ENCODE measurements at regions not wholly inside any gene's neighbourhood (a gene's known extent, or its start where the extent isn't known, plus 50 kb on each side); places are given as distances from the start of the nearest gene placed in this dataset.

- no peak overlapping the region for H3K4me3 ChIP-seq
- no peaks in the 10 kb centered on the region for H3K9me3 ChIP-seq
- no peak for TF ChIP-seq POLR2A (IDR thresholded peaks at IDR 0.05)
- TF ChIP-seq CTCF (IDR thresholded peaks at IDR 0.05): no peak
- H3K36me3 ChIP-seq: no peaks in the 10 kb centered on the region
- no peak overlapping the region for H3K27ac ChIP-seq
- no peaks in the 10 kb centered on the region for H3K27me3 ChIP-seq
- no peaks in the 10 kb centered on the region for H3K4me1 ChIP-seq
- ATAC-seq (no peak), DNase-seq (no peak)
- intact Hi-C loops (cut with DNase I): no loop called here
- 37% methylated on average over 4 of the region's 4 CpGs for WGBS (ENCODE audit: insufficient coverage, low coverage, low lambda C conversion rate, missing lambda C conversion rate)
These were observed 192.6 kb upstream of the PROK2 start for GRCh38 chr3:71977525-71977924.

GRCh38 chr3:71975573-71975972 lies 190.6 kb upstream of the PROK2 start:
- WGBS (ENCODE audit: insufficient coverage, low coverage, low lambda C conversion rate, missing lambda C conversion rate): 86% methylated on average over 2 of the region's 2 CpGs
- DNase-seq (no peak), ATAC-seq (no peak)
- no peak for TF ChIP-seq CTCF (IDR thresholded peaks at IDR 0.05)
- TF ChIP-seq POLR2A (IDR thresholded peaks at IDR 0.05): no peak
- Histone ChIP-seq H3K4me3 (no peak overlapping the region), H3K27ac (no peak overlapping the region), H3K4me1 (no peaks in the 10 kb centered on the region), H3K36me3 (no peaks in the 10 kb centered on the region), H3K9me3 (no peaks in the 10 kb centered on the region), H3K27me3 (no peaks in the 10 kb centered on the region)
- intact Hi-C loops (cut with DNase I): no loop called here

GRCh38 chr3:71974786-71975185 lies 189.8 kb upstream of the PROK2 start:
- Histone ChIP-seq H3K27ac (no peak overlapping the region), H3K27me3 (no peaks in the 10 kb centered on the region), H3K36me3 (no peaks in the 10 kb centered on the region), H3K4me3 (no peak overlapping the region), H3K4me1 (no peaks in the 10 kb centered on the region), H3K9me3 (no peaks in the 10 kb centered on the region)
- no peak for ATAC-seq
- WGBS (ENCODE audit: insufficient coverage, low coverage, low lambda C conversion rate, missing lambda C conversion rate): 71% methylated on average over 3 of the region's 3 CpGs
- intact Hi-C loops (cut with DNase I): no loop called here
- no peak for TF ChIP-seq POLR2A (IDR thresholded peaks at IDR 0.05)
- no peak for TF ChIP-seq CTCF (IDR thresholded peaks at IDR 0.05)
- no peak for DNase-seq

- no peak overlapping the region for H3K4me3 ChIP-seq
- H3K27ac ChIP-seq: no peak overlapping the region
- no peaks in the 10 kb centered on the region for H3K27me3 ChIP-seq
- no peaks in the 10 kb centered on the region for H3K4me1 ChIP-seq
- 76% methylated on average over 6 of the region's 7 CpGs for WGBS (ENCODE audit: insufficient coverage, low coverage, low lambda C conversion rate, missing lambda C conversion rate)
- intact Hi-C loops (cut with DNase I): no loop called here
- ATAC-seq: peak in 3 of 4 donors; percentile 46 to 53 (median 47)
- TF ChIP-seq CTCF (IDR thresholded peaks at IDR 0.05) (no peak), POLR2A (IDR thresholded peaks at IDR 0.05) (no peak)
- no peaks in the 10 kb centered on the region for H3K36me3 ChIP-seq
- no peaks in the 10 kb centered on the region for H3K9me3 ChIP-seq
- DNase-seq: peak in 1 of 3 donors; percentile 37
These were observed 188.5 kb upstream of the PROK2 start for GRCh38 chr3:71973274-71974030.

All from right lobe of liver (tissue), 6 donors.